SK-N-SH (cell line): ENCODE measurements at regions not wholly inside any gene's neighbourhood (a gene's known extent, or its start where the extent isn't known, plus 50 kb on each side); places are given as distances from the start of the nearest gene placed in this dataset.

ENCODE experiments used
- CTCF ChIP-seq: fragments of 200-600 bp; sonication (generic); IDR thresholded peaks from 2 replicates; pipeline ENCODE4 v1.6.1; 2017; ENCODE audit warnings: antibody characterized with exemption, mild to moderate bottlenecking, moderate library complexity
- SMC3 ChIP-seq: IDR thresholded peaks from 2 replicates; pipeline ENCODE4 v1.6.1; 2012; ENCODE audit warnings: low read depth, low read length, improper control_type of control experiment
- TCF12 ChIP-seq: IDR thresholded peaks from 2 replicates; pipeline ENCODE4 v1.4.0; 2012

- TF ChIP-seq SMC3 (no peak), CTCF (no peak), TCF12 (no peak)
Measured at GRCh38 chr9:79928661-79929223, 357.0 kb downstream of the TLE4 start.
